ENCODE measurements at regions not wholly inside any gene's neighbourhood (a gene's known extent, or its start where the extent isn't known, plus 50 kb on each side); places are given as distances from the start of the nearest gene placed in this dataset.

DNA sequence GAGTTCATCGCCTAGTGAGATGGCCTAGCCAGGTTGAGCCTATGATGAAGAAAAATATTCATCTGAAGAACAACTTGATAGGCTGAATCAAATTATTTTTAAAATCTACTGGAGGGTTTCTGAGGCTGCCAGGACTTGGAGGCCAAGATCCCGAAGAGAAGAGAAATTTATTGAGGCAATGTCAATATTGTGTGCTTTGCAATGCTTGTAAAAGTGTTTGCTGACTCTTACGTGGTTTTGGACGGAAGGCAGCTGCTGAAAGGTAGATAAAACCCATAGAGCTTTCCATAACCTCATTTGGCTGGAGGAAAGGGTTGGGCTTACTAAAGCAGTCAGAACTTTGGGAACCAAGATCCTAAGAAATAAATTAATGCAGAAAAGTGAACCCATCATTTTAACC is 361.0 kb upstream of the IL12A start:
- TF ChIP-seq, protein P1, sequence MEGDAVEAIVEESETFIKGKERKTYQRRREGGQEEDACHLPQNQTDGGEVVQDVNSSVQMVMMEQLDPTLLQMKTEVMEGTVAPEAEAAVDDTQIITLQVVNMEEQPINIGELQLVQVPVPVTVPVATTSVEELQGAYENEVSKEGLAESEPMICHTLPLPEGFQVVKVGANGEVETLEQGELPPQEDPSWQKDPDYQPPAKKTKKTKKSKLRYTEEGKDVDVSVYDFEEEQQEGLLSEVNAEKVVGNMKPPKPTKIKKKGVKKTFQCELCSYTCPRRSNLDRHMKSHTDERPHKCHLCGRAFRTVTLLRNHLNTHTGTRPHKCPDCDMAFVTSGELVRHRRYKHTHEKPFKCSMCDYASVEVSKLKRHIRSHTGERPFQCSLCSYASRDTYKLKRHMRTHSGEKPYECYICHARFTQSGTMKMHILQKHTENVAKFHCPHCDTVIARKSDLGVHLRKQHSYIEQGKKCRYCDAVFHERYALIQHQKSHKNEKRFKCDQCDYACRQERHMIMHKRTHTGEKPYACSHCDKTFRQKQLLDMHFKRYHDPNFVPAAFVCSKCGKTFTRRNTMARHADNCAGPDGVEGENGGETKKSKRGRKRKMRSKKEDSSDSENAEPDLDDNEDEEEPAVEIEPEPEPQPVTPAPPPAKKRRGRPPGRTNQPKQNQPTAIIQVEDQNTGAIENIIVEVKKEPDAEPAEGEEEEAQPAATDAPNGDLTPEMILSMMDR (IDR thresholded peaks at IDR 0.05; ENCODE audit: control insufficient read depth, insufficient read depth, low read depth, low read length, missing control alignments), result no peak
- no peak overlapping the region for H3K4me3 ChIP-seq (ENCODE audit: control insufficient read depth, low read depth, low read length)
- no peak for DNase-seq (ENCODE audit: low read depth)

DNA sequence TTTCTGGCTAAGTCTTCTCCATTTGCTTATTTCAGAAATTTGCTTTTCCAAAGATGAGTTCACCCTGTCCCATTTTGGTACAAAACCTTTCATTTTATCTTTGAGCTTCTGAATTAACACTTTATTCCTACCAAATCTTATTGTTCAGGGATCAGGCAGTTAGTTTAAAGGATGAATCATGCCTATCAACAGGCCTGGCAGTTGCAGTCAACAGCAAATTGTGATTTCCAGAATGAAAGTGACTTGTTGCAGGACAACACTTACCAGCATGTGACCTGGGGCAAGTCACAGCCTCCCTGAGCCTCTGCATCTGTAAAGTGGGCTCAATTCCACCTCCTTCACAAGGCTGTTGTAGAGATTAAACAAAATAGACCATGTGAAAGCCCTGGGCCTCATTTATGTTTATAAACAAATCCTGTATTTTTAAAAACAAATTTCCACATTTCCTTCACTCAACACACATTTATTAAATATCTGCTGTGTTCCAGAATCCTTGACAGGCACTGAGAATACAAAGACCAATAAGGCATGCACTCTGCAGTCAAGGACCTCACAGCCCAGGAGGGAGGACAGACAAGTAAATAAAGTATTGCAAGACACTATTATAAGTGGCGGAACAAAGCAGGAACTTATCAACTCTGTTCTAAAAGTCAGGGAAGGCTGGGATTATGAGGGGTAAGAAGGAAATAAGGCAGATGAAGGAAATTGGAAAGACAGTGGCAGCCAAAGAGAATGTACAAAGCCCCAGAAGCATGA is 359.1 kb upstream of the IL12A start:
- no peak overlapping the region for H3K4me3 ChIP-seq (ENCODE audit: control insufficient read depth, low read depth, low read length)
- DNase-seq (ENCODE audit: low read depth), result no peak
- TF ChIP-seq, protein P1 (IDR thresholded peaks at IDR 0.05; ENCODE audit: control insufficient read depth, insufficient read depth, low read depth, low read length, missing control alignments), result no peak

DNA sequence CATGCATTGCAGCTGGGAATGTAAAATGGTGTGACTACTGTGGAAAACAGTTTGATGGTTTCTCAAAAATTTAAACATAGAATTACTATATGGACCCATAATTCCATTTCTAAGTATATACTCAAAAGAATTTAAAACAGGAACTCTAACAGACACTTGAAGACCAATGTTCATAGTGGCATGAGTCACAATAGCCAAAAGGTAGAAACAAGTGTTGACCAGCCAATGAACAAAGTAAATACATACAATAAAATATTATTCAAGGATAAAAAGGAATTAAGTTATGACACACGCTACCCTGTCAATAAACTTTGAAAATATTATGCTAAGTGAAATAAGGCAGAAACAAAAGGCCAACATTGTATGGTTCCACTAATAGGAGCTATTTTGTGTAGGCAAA is 357.4 kb upstream of the IL12A start:
- TF ChIP-seq, protein P1 (IDR thresholded peaks at IDR 0.05; ENCODE audit: control insufficient read depth, insufficient read depth, low read depth, low read length, missing control alignments), result no peak
- DNase-seq (ENCODE audit: low read depth), result no peak

DNA sequence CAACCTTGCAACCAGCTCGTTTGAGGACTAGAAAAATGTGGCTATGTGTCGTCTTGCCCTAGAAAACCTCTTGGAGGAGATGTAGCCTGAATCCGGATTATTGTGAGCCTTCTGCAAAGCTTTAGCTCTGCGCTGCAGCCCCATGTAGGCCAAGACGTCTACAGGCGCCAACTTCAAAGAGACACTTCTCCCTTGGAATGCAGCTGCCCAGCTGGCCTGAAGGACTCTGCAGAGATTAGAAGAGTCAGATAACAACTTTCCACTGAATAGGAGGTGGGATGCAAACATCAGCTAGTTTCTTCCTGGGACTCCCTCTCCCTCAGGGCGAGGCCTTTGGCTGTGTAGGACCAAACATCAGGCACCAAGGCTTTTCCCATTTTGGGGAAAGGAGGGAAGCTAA is 356.5 kb upstream of the IL12A start:
- H3K4me3 ChIP-seq (ENCODE audit: control insufficient read depth, low read depth, low read length), result no peak overlapping the region
- DNase-seq (ENCODE audit: low read depth), result no peak

More for the DNA sequence above, 357.4 kb upstream of the IL12A start:
- no peak overlapping the region for H3K4me3 ChIP-seq (ENCODE audit: control insufficient read depth, low read depth, low read length)

DNA sequence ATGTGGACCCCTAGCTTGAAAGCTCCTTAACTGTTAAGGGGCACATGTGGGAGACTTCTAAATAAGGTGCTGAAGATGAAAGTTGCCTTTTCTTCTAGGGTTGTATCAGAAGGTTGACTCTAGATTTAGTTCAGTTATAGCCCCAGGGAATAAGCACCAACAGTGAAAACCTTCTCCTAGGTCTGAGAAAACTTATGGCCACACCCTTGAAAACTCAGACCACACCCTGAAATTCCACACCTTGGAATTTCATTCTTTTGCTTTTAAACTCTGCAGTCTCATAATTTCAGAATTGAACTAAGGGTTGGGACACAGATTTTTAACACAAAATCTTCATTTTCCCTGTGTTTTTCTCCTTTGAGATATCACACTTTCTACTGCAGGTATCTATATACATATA is 355.8 kb upstream of the IL12A start:
- H3K4me3 ChIP-seq (ENCODE audit: control insufficient read depth, low read depth, low read length), result no peak overlapping the region
- DNase-seq (ENCODE audit: low read depth), result no peak
- TF ChIP-seq, protein P1 (IDR thresholded peaks at IDR 0.05; ENCODE audit: control insufficient read depth, insufficient read depth, low read depth, low read length, missing control alignments), result no peak

More for the DNA sequence above, 356.5 kb upstream of the IL12A start:
- TF ChIP-seq, protein P1 (IDR thresholded peaks at IDR 0.05; ENCODE audit: control insufficient read depth, insufficient read depth, low read depth, low read length, missing control alignments), result no peak

DNA sequence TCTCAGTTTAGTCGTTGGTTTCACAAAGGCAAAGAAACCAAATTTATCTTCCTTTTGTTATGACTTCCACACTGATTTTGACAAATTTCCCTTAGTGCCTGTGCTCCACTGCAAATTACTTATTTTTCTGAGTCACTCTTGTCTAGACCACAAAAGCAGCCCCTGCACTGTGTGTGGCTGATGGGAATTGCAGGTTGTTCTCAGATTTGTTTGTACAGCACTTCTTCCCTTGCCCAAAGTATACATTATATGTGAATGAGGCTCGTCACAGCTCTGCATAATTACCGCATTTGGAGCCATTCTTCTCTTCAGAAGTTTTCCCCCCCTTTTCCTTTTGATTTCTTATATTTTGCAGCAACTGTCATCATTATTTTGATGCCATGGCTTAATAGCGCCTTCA is 354.2 kb upstream of the IL12A start:
- DNase-seq (ENCODE audit: low read depth), result no peak
- H3K4me3 ChIP-seq (ENCODE audit: control insufficient read depth, low read depth, low read length), result no peak overlapping the region
- TF ChIP-seq, protein P1 (IDR thresholded peaks at IDR 0.05; ENCODE audit: control insufficient read depth, insufficient read depth, low read depth, low read length, missing control alignments), result no peak
